ENCODE measurements at regions not wholly inside any gene's neighbourhood (a gene's known extent, or its start where the extent isn't known, plus 50 kb on each side); places are given as distances from the start of the nearest gene placed in this dataset.

- ChIA-PET POLR2A (no interaction called here), CTCF (interaction anchor here (0.5 to 1.2 kb wide), 2 partner anchors 23 to 499 kb away, joined by 3 to 4 read pairs; no protein-coding TSS in a partner anchor)
- TF ChIP-seq FOXA1 (IDR thresholded peaks at IDR 0.05) (no peak), FOXM1 (IDR thresholded peaks at IDR 0.05; ENCODE audit: borderline replicate concordance) (no peak), PKNOX1 (IDR thresholded peaks at IDR 0.05) (no peak), ARNT (IDR thresholded peaks at IDR 0.05) (no peak), SUZ12 (IDR thresholded peaks at IDR 0.05) (no peak), ELF4 (IDR thresholded peaks at IDR 0.05) (no peak), SP1 (IDR thresholded peaks at IDR 0.05) (no peak), LEF1 (IDR thresholded peaks at IDR 0.05; ENCODE audit: borderline replicate concordance) (no peak), HDGF (IDR thresholded peaks at IDR 0.05; ENCODE audit: borderline replicate concordance) (no peak), ZNF384 (IDR thresholded peaks at IDR 0.05) (no peak), TARDBP (IDR thresholded peaks at IDR 0.05) (no peak), NFRKB (IDR thresholded peaks at IDR 0.05) (no peak), FOXK2 (IDR thresholded peaks at IDR 0.05) (no peak)
- DNase-seq (ENCODE audit: extremely low spot score) = no peak
These were observed 55.5 kb upstream of the STEAP1B start for GRCh38 chr7:22555476-22555875.

- CTCF ChIA-PET = no interaction called here
- no peak for DNase-seq (ENCODE audit: extremely low spot score)
- TF ChIP-seq PKNOX1 (IDR thresholded peaks at IDR 0.05) (no peak), FOXA1 (IDR thresholded peaks at IDR 0.05) (no peak)
- POLR2A ChIA-PET = no interaction called here
These were observed 54.2 kb upstream of the STEAP1B start for GRCh38 chr7:22554184-22554583.

GRCh38 chr7:22551768-22552513 is 52.0 kb upstream of the STEAP1B start:
- TF ChIP-seq SUZ12 (IDR thresholded peaks at IDR 0.05) = no peak
- TF ChIP-seq FOXM1 (IDR thresholded peaks at IDR 0.05; ENCODE audit: borderline replicate concordance) = no peak
- TF ChIP-seq CTBP1 (IDR thresholded peaks at IDR 0.05; ENCODE audit: borderline replicate concordance) = no peak
- TF ChIP-seq TARDBP (IDR thresholded peaks at IDR 0.05) = no peak
- TF ChIP-seq FOXA1 (IDR thresholded peaks at IDR 0.05) = no peak
- TF ChIP-seq HDGF (IDR thresholded peaks at IDR 0.05; ENCODE audit: borderline replicate concordance) = no peak
- no peak for TF ChIP-seq L3MBTL2 (conservative IDR thresholded peaks at IDR 0.05)
- no peak for TF ChIP-seq LEF1 (IDR thresholded peaks at IDR 0.05; ENCODE audit: borderline replicate concordance)
- no peak for TF ChIP-seq ELF4 (IDR thresholded peaks at IDR 0.05)
- no peak for TF ChIP-seq SP1 (IDR thresholded peaks at IDR 0.05)
- no peak for TF ChIP-seq ARNT (IDR thresholded peaks at IDR 0.05)
- no peak for TF ChIP-seq PKNOX1 (IDR thresholded peaks at IDR 0.05)
- no peak for TF ChIP-seq FOXK2 (IDR thresholded peaks at IDR 0.05)
- no peak for TF ChIP-seq ZNF384 (IDR thresholded peaks at IDR 0.05)
- no peak for TF ChIP-seq BHLHE40 (IDR thresholded peaks at IDR 0.05; ENCODE audit: borderline replicate concordance)
- no peak for TF ChIP-seq NFRKB (IDR thresholded peaks at IDR 0.05)
- DNase-seq (ENCODE audit: extremely low spot score) = no peak
- POLR2A ChIA-PET = no interaction called here
- CTCF ChIA-PET = no interaction called here

- no peak for TF ChIP-seq FOXA1 (IDR thresholded peaks at IDR 0.05)
- no peak for TF ChIP-seq ELF4 (IDR thresholded peaks at IDR 0.05)
- no peak for TF ChIP-seq L3MBTL2 (conservative IDR thresholded peaks at IDR 0.05)
- no peak for TF ChIP-seq FOXK2 (IDR thresholded peaks at IDR 0.05)
- no peak for TF ChIP-seq HDGF (IDR thresholded peaks at IDR 0.05; ENCODE audit: borderline replicate concordance)
- TF ChIP-seq FOXM1 (IDR thresholded peaks at IDR 0.05; ENCODE audit: borderline replicate concordance) = no peak
- no peak for TF ChIP-seq ZNF384 (IDR thresholded peaks at IDR 0.05)
- TF ChIP-seq ARNT (IDR thresholded peaks at IDR 0.05) = no peak
- no peak for TF ChIP-seq SP1 (IDR thresholded peaks at IDR 0.05)
- no peak for TF ChIP-seq NFRKB (IDR thresholded peaks at IDR 0.05)
- no peak for TF ChIP-seq TARDBP (IDR thresholded peaks at IDR 0.05)
- no peak for TF ChIP-seq PKNOX1 (IDR thresholded peaks at IDR 0.05)
- no peak for TF ChIP-seq CTBP1 (IDR thresholded peaks at IDR 0.05; ENCODE audit: borderline replicate concordance)
- TF ChIP-seq SUZ12 (IDR thresholded peaks at IDR 0.05) = no peak
- no peak for TF ChIP-seq LEF1 (IDR thresholded peaks at IDR 0.05; ENCODE audit: borderline replicate concordance)
- no peak for TF ChIP-seq BHLHE40 (IDR thresholded peaks at IDR 0.05; ENCODE audit: borderline replicate concordance)
- ChIA-PET POLR2A (no interaction called here), CTCF (no interaction called here)
- DNase-seq (ENCODE audit: extremely low spot score) = no peak
These were observed 50.6 kb upstream of the STEAP1B start for GRCh38 chr7:22550514-22551030.

- POLR2A ChIA-PET = no interaction called here
- CTCF ChIA-PET = no interaction called here
- TF ChIP-seq ELF4 (IDR thresholded peaks at IDR 0.05) (no peak), HDGF (IDR thresholded peaks at IDR 0.05; ENCODE audit: borderline replicate concordance) (no peak), BHLHE40 (IDR thresholded peaks at IDR 0.05; ENCODE audit: borderline replicate concordance) (no peak), TARDBP (IDR thresholded peaks at IDR 0.05) (no peak), CTBP1 (IDR thresholded peaks at IDR 0.05; ENCODE audit: borderline replicate concordance) (no peak), ZNF384 (IDR thresholded peaks at IDR 0.05) (no peak), SUZ12 (IDR thresholded peaks at IDR 0.05) (no peak), NFRKB (IDR thresholded peaks at IDR 0.05) (no peak), L3MBTL2 (conservative IDR thresholded peaks at IDR 0.05) (no peak), FOXM1 (IDR thresholded peaks at IDR 0.05; ENCODE audit: borderline replicate concordance) (no peak), PKNOX1 (IDR thresholded peaks at IDR 0.05) (no peak), ARNT (IDR thresholded peaks at IDR 0.05) (no peak), FOXA1 (IDR thresholded peaks at IDR 0.05) (no peak), FOXK2 (IDR thresholded peaks at IDR 0.05) (no peak)
- no peak for DNase-seq (ENCODE audit: extremely low spot score)
These were observed 49.9 kb upstream of the STEAP1B start for GRCh38 chr7:22549667-22550513.

Measured in HEK293T (cell line).